ENCODE measurements at regions not wholly inside any gene's neighbourhood (a gene's known extent, or its start where the extent isn't known, plus 50 kb on each side); places are given as distances from the start of the nearest gene placed in this dataset.

DNA sequence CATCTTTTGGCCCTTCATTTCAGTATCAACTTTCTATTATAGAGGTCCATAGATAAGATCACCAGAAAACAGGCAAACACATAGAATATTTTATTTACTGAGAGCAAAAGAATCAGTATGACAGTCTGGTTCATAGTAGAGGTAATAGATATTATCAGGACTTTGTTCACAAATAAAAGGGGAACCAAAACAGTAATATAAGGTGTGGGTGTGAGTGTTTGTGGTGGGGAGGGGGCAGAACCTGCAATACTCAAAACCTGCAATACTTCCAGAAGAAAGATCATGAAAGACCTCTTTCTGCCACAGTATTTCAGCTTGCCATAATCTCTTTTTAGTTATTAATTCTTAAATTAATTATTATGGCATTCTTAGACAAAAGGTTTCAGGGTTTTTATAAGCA is 578.7 kb upstream of the SLITRK1 start:
- DNase-seq (ENCODE audit: low read depth, low spot score) = no peak

DNA sequence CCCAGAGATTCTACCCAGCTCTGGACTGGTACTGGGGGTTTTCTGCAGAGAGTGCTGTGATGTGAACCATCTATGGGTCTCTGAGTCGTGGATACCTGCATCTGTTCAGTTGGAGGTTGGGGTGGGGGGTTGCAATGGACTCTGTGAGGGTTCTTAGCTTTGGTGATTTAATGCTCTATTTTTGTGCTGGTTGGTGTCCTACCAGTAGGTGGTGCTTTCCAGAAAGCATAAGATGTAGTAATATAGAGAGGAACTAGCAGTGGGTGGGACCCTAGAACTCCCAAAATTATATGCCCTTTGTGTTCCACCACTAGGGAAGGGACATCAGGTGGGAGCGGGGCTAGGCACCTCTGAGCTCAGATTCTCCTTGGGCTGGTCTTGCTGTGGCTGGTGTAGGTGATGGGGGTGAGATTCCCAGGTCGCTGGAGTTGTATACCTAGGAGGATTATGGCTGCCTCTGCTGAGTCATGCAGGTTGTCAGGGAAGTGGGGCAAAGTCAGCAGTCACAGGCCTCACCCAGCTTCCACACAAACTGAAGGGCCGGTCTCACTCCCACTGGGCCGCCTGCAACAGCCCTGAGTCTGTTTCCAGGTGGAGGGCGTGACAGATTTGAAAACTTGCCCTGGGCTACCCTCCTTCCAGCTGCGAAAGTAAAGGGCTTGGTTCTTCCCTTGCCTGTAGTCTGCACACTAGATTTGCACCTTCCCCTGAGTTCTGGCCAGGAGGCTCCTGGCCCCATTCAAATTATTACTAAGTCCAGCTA is 573.0 kb upstream of the SLITRK1 start:
- no peak for DNase-seq (ENCODE audit: low read depth, low spot score)

DNA sequence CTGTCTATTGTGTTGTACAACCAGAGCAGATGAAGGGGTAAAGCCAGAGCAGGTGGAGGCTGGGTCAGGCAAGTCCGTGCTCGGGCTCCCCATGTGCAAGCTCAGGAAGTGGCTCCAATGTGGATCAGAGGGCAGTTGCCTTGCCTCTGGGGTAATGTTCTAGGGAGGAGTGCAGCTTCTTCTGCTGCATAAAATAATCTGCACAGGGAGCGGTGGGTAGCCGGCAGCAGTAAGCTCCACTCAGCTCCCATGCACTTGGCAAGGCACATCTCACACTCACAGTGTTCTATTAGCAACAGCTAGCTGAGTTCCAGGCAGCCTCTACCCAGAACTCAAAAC is 565.3 kb upstream of the SLITRK1 start:
- no peak for DNase-seq (ENCODE audit: low read depth, low spot score)

DNA sequence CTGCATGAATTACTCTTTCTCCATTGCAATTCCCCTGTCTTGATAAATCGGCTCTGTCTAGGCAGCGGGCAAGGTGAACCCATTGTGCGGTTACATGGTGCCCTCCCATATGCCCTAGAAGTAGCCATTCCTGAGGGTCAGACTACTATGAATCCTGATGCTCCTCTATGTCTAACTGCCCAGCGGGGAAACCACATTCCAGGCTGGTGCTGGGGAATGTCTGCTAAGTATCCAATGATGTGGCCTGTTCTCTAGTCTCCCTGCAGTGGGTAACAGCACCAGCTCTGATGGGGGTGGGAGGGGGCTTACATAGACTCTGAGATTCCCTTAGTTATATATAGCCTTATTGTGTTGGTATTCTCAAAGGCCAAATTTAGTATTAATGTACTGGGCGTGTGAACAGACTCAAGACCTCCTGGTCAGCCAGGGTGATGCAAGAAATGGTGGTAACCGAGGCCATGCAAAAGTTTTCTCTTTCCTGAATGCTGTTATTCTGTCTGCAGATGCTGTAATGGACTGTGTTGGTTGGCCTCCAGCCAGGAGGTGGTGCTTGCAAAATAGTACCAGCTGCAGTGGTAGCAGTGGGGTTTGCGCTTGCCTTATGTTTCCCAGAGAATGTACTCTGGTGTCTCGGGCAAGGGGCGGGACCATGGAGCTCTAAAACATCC is 564.8 kb upstream of the SLITRK1 start:
- DNase-seq (ENCODE audit: low read depth, low spot score) = no peak

- DNase-seq (ENCODE audit: low read depth, low spot score) = no peak
Measured at GRCh38 chr13:84445776-84446175, 563.5 kb upstream of the SLITRK1 start.

- DNase-seq (ENCODE audit: low read depth, low spot score) = no peak
Measured at GRCh38 chr13:84443463-84443862, 561.2 kb upstream of the SLITRK1 start.

DNA sequence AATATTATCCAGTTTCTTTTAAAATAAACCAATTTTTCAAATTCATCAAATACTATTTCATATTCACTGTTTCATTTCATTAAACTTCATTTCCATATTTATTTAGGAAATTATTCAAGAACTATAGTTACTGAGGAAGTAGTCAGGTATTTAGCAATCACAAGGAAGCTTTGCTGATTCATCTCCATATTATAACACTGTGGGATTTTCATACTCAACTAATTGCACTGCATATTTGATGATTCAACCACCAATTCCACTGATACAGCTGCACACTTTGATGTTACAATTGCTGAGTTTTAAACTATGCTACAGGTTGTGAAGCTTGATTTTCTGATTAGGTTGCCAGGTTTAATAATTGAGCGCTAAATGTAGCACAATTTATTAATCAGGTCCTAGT is 556.8 kb upstream of the SLITRK1 start:
- DNase-seq (ENCODE audit: low read depth, low spot score) = no peak

DNA sequence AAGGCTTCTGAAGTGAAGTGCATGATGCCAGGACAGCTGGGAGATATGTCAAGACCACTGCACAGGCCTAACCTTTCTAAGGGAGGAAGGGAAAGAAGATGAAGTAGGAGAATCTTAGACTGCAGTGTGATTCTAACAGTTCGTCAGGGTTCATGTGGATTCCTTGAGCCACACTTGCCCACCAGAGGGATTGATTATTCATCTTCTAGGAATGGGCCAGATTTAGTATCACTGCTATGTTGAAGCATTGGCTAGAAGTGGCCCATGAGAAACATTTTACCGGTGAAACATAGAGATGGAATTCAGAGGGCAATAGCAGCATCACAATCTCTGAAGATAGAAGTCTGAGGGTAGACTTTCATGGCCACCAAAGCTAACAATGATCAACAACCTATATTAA is 550.8 kb upstream of the SLITRK1 start:
- DNase-seq (ENCODE audit: low read depth, low spot score) = no peak

DNA sequence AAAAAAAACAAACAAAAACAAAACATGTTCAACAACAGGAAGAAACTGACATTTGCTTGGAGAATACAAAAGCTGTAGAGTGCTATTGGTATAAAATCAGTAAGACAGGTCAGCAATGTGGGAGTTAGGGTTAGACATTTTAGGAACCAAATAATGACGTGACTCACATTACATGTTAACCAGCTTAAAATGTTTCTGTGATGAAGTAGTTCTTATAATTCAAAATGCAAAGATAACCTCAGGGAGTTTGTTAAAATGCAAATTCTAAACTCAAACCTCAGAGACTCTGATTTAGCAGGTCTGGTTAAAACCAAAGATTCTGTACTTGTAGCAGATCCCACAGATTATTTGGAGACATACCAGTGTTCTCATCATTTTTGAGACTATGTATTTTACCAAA is 549.4 kb upstream of the SLITRK1 start:
- DNase-seq (ENCODE audit: low read depth, low spot score) = no peak

GRCh38 chr13:84430446-84430845 is 548.2 kb upstream of the SLITRK1 start:
- DNase-seq (ENCODE audit: low read depth, low spot score) = no peak

- DNase-seq (ENCODE audit: low read depth, low spot score) = no peak
Measured at GRCh38 chr13:84430015-84430414, 547.7 kb upstream of the SLITRK1 start.

GRCh38 chr13:84418041-84418440 is 535.8 kb upstream of the SLITRK1 start:
- DNase-seq (ENCODE audit: low read depth, low spot score) = no peak

GRCh38 chr13:84417416-84417815 is 535.1 kb upstream of the SLITRK1 start:
- no peak for DNase-seq (ENCODE audit: low read depth, low spot score)

DNA sequence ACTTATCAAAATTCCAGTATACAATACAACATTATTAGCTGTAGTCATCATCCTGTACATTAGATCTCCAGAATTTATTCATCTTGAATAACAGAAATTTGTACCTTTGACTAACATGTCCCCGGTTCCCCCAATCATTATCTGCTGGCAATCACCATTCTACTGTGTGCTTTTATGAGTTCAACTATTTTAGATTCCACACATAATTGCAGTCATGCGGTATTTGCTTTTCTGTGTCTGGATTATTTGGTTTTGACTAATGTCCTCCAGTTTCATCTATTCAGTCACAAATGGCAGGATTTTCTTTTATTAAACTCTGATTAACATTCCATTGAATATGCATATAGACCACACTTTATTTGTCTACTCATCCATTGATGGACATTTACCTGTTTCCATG is 530.7 kb upstream of the SLITRK1 start:
- no peak for DNase-seq (ENCODE audit: low read depth, low spot score)

- DNase-seq (ENCODE audit: low read depth, low spot score) = no peak
Measured at GRCh38 chr13:84405286-84405685, 523.0 kb upstream of the SLITRK1 start.

DNA sequence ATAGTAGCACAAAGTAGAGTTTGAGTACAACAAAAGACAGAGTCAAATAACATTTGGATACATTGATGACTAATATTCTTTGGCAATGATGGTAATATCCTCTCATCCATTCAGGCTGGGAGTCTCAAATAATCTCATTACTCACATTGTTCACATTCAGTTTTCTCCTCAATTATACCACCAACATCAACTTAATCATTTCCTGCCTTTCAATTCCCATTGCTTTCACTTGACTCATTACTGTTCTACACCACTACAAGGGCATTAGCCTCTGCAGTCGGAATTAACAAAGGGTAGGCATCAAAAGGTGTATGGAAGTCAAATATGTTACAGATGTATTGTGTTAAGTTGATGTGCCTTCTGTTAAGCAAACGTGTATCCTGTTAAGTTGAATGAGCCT is 518.4 kb upstream of the SLITRK1 start:
- no peak for DNase-seq (ENCODE audit: low read depth, low spot score)

- no peak for DNase-seq (ENCODE audit: low read depth, low spot score)
Measured at GRCh38 chr13:84399320-84400085, 517.2 kb upstream of the SLITRK1 start.

DNA sequence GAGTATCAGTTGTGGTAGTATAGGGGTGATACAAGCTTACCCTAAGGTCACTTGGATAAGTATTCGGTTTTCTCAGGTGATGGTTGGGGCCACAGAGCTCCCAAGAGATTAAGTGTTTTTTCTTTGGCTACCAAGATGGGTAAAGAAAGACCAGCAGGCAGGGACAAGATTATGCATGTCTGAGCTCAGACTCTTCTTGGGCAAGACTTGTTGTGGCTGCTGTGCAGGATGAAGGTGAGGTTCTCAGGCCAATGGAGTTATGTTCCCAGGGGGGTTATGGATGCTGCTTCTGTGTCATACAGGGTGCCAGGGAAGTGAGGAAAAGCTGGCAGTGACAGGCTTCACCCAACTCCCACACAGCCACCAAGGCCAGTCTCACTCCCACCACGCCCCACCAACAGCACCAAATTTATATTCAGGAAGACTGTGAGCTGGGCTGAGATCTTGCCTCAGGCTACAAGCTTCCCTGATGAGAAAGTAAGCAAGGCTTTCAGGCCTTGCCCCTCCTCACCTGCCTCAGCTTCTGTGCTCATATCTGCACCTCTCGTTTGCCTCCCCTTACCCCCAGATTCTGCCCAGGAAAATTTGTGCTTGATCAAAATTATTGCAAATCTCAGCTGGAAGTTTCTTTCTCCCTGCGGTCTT is 511.8 kb upstream of the SLITRK1 start:
- DNase-seq (ENCODE audit: low read depth, low spot score) = no peak

DNA sequence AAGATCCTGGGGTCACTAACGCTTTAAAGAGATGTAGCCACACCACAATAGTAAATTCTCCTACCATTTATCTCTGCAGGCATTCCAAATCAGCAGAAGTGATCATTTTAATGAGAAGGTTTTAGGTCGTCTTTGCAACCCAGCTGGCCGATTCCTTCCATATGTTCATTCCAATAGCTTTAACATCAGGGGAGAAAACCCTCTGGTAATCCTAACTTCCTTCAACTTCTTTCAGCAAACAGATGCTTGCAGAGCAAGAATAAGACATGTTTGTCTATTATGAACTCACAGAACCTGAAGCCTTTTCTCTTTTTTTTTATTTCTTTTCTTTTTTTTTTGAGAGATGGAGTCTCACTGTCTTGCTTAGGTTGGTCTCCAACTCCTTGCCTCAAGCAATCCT is 498.6 kb upstream of the SLITRK1 start:
- DNase-seq (ENCODE audit: low read depth, low spot score) = no peak

DNA sequence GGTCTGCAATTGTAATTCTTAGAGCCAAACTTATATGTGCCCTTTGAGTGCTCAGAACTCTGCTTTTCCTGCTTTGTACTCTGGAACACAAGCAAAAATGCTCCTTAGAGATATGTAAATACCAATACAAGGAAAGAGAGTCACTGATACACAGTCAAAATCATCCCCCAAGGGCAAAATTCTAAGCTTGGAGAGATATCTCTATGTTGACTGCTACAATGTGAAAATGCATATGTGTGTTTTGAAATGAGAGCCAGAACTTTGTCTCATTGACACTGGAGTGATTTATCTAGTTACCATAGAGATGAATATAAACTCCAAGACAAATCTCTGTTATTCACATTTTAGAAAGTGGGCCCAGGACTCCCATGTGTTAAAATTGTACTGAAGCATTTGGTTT is 494.8 kb upstream of the SLITRK1 start:
- no peak for DNase-seq (ENCODE audit: low read depth, low spot score)

GRCh38 chr13:84366506-84366905 is 484.2 kb upstream of the SLITRK1 start:
- no peak for DNase-seq (ENCODE audit: low read depth, low spot score)

- DNase-seq (ENCODE audit: low read depth, low spot score) = no peak
Measured at GRCh38 chr13:84362777-84363176, 480.5 kb upstream of the SLITRK1 start.
